NCI-H128 (cell line): ENCODE measurements at regions not wholly inside any gene's neighbourhood (a gene's known extent, or its start where the extent isn't known, plus 50 kb on each side); places are given as distances from the start of the nearest gene placed in this dataset.

Experiments used
- DNase-seq: peaks from one replicate; lab custom pipeline; 2025; ENCODE audit not compliant: unreplicated experiment; lab: John Stamatoyannopoulos, UW

DNA sequence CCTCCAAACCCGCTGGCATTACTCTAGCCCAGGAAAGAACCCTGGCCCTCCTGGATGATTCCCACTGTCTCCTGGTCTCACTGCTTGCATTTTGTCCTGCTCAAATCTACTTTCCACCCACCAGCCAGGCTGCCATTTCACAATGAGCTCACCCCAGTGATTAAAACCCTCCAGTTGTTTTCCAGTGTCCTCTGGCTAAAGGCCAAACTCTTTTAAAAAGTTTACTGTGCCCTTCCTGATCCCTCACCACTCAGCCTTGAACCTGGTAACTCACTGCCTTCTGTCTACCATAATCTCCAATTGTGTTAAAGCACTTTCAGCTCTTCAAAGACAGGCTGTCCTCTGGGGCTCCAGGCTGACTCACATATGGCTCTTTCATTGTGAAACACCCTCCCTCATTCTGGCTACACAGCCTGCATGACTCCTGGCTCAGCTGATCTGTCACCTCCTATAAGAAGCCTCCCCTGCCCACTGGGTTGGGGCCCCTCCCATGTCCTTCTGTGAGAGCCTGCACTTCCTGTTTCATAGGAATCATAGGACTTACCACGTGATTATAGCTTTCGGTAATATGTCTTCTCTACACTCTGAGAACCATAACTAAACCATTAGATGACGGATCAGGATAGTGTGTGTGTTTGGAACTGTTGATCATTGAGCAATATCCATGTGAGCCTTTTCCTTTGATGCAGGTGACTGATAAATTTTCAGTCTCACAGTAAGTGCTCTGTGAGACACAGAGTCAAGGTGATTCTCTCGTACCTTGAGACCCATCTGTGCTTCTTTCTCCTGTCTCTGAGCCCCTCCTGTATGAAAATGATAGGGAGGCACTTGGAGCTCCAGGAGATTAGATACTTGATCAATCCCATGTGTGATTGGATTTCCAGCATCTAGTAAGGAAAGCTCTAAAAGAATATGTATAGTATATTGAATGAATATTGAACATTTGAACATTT lies 590.8 kb upstream of the ID2 start:
- DNase-seq = no peak

- DNase-seq = no peak
Observed at GRCh38 chr2:8094526-8094925, 587.3 kb upstream of the ID2 start.

- DNase-seq = no peak
Observed at GRCh38 chr2:8095978-8096377, 585.9 kb upstream of the ID2 start.

DNA sequence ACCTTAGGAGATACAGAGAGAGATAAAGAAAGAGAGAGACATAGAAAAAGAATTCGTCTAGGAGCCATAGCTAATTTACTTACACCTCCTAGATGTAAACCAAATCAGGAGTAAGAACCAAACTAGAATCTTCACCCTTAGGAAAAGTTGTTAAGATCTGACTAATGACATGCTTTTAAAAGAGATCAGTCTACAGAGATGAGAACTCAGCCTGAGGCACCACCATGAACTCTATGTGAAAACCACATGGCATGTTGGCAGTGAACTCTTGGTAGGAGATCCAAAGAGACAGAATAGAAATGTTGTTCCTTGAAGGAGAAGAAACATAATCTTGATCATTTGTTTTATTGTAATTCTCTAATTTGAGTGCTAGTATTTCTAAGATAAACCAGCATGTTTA lies 585.4 kb upstream of the ID2 start:
- DNase-seq = no peak

DNA sequence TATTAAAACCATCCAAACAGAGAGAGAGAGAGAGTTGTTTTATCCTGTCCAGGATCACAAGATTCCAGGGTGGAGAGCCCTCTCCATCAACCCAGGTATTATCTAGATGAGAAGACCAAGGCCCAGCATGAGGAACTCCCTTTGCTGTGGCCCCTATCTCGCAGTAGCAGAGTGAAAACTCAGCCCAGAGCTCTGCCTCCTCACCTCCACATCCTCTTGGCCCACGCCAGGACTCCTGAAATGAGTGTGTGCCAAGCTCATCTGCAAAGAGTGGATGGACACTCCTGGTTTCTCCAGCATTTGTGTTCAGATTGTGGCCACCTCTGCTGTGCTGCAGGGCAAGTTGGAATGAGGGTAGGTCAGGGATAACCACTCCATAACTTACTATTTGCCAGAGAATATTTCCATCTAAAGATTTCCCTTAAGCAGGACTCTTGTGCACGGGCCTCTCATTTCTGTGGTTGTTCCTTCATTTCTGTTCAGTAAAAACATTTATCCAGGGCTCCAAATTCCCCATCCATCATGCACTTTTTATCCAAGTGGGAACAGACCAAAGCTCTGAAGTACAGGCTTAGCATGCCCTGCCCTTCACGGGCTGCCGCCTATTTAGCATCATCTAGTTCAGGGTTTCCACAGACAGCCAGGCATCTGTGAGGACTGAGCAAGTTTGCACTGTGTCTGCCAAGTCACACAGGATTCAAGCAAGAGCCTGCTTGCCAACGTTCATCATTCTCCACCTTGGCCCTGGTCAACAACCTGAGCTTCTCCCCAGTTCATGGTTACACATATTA lies 583.2 kb upstream of the ID2 start:
- DNase-seq = no peak

DNA sequence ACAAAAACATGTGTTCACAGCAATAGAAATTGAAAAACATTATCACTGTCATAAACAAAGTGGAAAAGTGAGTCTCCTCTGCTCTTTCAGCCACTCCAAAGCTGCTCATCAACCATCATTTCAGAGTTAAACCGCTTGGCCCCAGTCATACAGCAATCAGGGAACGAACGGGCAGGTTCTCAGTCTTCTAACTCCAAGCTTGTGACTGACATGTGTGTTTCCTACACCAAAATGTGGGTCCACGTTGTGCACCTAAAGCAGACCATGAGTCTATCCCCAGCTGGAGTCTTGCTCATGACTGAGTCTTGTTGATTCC lies 582.6 kb upstream of the ID2 start:
- no peak for DNase-seq

- DNase-seq = no peak
Observed at GRCh38 chr2:8101614-8102277, 580.1 kb upstream of the ID2 start.

- DNase-seq = no peak
Observed at GRCh38 chr2:8102470-8102869, 579.4 kb upstream of the ID2 start.

DNA sequence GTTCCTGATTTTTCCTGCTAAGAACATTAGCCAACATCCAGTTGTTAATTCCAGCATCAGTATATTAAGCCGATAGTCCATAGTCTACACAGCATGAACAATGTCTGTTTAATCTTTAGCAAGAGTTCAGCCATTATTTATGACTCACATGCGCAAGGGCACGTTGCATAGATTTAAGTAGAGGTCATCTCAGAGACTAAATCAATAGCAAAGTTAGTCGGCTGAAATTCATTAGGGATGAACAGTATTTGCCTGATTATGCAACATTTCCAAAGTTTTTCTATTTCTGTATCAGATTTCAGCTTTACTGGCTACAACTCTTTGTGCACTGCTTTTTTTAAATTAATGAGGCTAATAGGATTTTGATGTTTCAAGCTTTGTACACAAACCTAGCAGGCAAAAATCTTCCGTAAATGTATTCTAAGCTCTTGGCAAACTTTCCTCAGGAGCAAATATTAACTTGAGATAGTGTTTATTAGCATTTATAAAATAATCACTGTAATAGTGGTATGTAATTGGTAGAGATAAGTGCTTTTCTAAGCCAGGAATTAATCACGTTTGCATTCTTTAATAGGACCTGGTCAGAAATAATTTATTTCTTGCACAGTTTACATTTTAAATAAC lies 578.7 kb upstream of the ID2 start:
- no peak for DNase-seq

DNA sequence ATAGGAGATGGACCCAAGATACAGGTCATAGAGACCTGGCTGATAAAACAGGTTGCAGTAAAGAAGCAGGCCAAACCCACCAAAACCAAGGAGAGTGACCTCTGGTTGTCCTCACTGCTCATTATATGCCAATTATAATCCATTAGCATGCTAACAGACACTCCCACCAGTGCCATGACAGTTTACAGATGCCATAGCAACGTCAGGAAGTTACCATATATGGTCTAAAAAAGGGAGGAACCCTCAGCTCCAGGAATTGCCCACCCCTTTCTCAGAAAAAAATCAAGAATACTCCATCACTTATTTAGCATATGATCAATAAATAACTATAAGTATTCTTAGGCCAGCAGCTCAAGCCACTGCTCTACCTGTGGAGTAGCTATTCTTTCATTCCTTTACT lies 574.7 kb upstream of the ID2 start:
- DNase-seq = no peak

GRCh38 chr2:8107621-8108378 lies 574.1 kb upstream of the ID2 start:
- DNase-seq = no peak

DNA sequence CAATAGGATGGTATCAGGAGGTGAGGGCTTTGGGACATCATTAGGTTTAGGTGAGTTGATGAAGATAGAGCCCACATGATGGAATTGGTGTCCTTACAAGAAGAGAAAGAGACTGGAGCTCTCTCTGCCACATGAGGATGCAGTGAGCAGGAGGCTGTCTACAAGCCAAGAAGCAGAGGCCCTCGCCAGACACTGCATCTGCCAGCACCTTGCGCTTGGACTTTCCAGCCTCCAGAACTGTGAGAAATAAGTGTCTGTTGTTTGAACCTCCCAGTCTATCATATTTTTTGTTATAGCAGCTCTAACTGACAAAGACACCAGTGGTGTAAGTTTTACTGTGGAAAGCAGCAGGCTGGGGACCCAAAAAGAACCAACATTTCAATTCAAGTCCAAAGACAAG lies 571.1 kb upstream of the ID2 start:
- DNase-seq = no peak

- no peak for DNase-seq
Observed at GRCh38 chr2:8111193-8111592, 570.7 kb upstream of the ID2 start.

DNA sequence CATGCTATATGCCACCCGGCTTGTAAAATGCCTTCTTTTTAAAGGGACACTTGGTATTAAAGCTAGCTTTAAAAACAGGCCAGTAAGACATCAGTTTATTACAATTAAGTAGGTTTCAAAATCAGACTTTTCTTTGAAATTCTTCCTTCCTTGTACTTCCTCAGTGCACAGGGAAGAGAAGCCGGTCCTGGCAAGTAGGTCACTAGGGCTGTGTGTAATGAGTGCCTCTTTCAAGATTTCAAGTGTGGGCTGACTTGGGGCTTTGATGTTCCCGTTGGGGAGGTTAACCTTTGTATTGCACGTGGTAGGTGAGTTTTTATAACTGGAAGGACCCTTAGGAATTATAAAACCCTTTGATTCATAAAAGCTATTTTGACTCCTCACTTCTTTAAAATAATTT lies 566.4 kb upstream of the ID2 start:
- DNase-seq = no peak

DNA sequence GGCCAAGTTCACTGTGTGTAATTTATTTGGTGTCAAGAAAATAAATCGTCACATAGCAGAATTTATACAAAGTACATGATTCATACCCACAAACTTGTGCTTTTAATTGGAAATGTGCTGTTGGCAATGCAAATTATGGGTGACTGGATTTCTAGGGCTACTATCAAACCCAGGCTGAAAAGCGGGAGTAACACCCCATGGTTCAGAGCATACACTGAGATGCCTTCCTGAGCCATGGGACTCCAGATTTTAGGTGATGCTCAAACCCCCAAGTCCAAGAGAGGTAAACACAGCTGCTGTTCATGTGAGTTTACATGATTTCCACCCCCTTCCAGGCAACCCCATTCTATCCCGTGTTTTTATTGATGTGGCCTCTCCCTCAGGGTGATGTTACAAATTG lies 565.9 kb upstream of the ID2 start:
- DNase-seq = peak; percentile 16

DNA sequence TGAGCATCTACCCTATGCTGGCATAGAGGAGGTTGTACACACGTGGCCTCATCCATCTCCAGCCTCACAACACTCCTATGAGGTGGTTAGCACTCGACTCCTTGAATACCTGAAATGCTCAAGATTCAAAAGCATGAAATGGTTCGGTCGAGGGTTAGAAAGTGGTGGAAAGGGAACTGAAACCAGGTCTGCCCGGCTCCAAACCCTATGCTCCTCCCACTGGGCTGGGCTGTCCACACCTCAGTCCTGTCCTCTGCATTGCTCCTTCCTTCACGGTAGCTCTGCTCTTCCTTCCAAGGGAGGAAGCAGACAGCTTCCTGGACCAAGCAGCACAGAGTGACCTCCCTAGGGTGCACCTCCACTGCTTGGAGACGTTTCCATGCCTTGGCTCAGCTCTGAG lies 565.2 kb upstream of the ID2 start:
- DNase-seq = no peak

DNA sequence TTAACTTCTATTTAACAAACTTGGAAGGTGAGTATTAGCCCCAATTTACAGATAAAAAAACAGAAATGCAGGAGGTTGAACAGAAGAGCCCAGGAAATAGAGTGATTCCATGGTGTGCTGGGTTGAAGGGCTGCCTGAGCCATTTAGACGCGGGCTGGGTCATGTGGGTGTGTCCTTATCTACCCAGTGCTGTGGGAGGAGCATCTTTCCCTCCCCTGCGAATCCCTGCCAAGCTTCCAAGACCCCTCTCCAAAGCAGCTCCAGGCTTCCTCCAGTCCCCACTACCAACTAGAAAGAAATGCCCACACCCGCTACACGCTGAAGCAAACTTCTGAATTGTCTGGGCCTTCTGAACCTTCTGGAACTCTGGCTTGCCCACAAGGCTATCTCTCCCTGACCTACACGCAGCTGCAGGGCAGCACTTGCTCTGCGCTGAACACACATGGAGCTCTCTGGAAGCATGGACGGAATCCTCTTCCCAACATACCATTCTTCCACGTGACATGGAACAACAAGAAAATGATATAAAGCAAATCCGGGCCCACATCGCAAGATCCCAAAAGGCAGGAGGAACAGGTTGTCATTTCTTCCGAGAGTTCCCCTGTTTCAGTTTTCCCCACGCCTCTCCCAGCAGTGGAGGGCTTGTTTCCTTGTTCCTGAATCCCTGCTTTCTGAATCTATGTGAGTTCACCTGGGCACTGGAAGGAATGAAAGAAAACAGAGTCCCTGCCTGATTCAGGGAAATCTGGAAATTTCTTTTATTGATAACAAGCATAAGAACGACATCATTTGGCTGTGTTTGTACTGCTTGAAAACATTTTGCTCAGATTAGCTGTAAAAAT lies 562.7 kb upstream of the ID2 start:
- no peak for DNase-seq

GRCh38 chr2:8119782-8120505 lies 561.9 kb upstream of the ID2 start:
- no peak for DNase-seq

- no peak for DNase-seq
Observed at GRCh38 chr2:8120506-8120860, 561.4 kb upstream of the ID2 start.
